ENCODE measurements at regions not wholly inside any gene's neighbourhood (a gene's known extent, or its start where the extent isn't known, plus 50 kb on each side); places are given as distances from the start of the nearest gene placed in this dataset.

DNA sequence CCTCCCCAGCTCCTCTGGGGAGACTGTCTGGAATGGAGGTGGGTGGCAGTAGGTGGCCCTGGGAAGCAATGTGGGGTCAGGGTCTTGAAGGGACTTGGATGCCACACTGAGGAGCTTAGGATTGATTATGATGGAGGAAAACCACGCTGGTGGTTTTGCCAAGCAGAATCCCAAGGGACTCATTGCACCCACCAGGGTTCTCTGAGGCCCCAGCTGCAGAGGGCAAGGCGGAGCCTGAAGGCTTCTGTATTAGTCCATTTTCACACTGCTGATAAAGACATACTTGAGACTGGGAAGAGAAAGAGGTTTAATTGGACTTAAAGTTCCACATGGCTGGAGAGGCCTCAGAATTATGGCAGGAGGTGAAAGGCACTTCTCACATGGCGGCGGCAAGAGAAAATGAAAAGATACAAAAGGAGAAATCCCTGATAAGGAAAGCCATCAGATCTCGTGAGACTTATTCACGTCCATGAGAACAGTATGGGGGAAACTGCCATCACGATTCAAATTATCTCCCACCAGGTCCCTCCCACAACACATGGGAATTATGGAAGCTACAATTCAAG, 87.2 kb upstream of the YWHAQ start:
- TF ChIP-seq YY1 (IDR thresholded peaks at IDR 0.05; ENCODE audit: insufficient read depth, insufficient read length) (no peak), SUZ12 (IDR thresholded peaks at IDR 0.05; ENCODE audit: extremely low read depth, insufficient read depth, insufficient read length) (no peak), ZNF274 (IDR thresholded peaks at IDR 0.05; ENCODE audit: low read depth, low read length) (no peak)

Data from NT2/D1 (cell line).